MM.1S (cell line): ENCODE measurements at regions not wholly inside any gene's neighbourhood (a gene's known extent, or its start where the extent isn't known, plus 50 kb on each side); places are given as distances from the start of the nearest gene placed in this dataset.

Source experiments
- EZH2 ChIP-seq: fragments of 300-600 bp; sonication (generic); optimal IDR thresholded peaks from 2 replicates; pipeline ENCODE3; 2017; ENCODE audit warnings: low read depth, mild to moderate bottlenecking, antibody characterized with exemption, low read length, mixed read lengths
- EZH2phosphoT487 ChIP-seq: fragments of 300-600 bp; sonication (generic); IDR thresholded peaks from 2 replicates; pipeline ENCODE4 v1.6.1; 2018; ENCODE audit warnings: antibody characterized with exemption, low read length
- TF ChIP-seq, protein P1 (sequence below): fragments of 300-600 bp; sonication (generic); IDR thresholded peaks from 2 replicates; pipeline ENCODE4 v1.5.1; 2016; ENCODE audit warnings: antibody characterized with exemption, low read length, mixed read lengths

- TF ChIP-seq, protein P1, sequence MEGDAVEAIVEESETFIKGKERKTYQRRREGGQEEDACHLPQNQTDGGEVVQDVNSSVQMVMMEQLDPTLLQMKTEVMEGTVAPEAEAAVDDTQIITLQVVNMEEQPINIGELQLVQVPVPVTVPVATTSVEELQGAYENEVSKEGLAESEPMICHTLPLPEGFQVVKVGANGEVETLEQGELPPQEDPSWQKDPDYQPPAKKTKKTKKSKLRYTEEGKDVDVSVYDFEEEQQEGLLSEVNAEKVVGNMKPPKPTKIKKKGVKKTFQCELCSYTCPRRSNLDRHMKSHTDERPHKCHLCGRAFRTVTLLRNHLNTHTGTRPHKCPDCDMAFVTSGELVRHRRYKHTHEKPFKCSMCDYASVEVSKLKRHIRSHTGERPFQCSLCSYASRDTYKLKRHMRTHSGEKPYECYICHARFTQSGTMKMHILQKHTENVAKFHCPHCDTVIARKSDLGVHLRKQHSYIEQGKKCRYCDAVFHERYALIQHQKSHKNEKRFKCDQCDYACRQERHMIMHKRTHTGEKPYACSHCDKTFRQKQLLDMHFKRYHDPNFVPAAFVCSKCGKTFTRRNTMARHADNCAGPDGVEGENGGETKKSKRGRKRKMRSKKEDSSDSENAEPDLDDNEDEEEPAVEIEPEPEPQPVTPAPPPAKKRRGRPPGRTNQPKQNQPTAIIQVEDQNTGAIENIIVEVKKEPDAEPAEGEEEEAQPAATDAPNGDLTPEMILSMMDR, result no peak
- TF ChIP-seq EZH2, result no peak
- no peak for TF ChIP-seq EZH2phosphoT487
These were observed 194.2 kb downstream of the GLI2 start for GRCh38 chr2:120929829-120930228.
